IPS-18a (cell line): ENCODE measurements at regions not wholly inside any gene's neighbourhood (a gene's known extent, or its start where the extent isn't known, plus 50 kb on each side); places are given as distances from the start of the nearest gene placed in this dataset.

Source experiments
- H3K27ac ChIP-seq: one replicate; pipeline ENCODE4 v1.5.1; 2013; ENCODE audit warnings: low read length
- H3K27me3 ChIP-seq: one replicate; pipeline ENCODE4 v1.6.1; 2013; ENCODE audit warnings: mild to moderate bottlenecking, low read length; ENCODE audit not compliant: control insufficient read depth, insufficient read depth
- H3K36me3 ChIP-seq: one replicate; pipeline ENCODE4 v1.6.1; 2013; ENCODE audit warnings: low read depth, low read length; ENCODE audit not compliant: control insufficient read depth
- H3K4me1 ChIP-seq: one replicate; pipeline ENCODE4 v1.6.1; 2013; ENCODE audit warnings: low read depth, low read length; ENCODE audit not compliant: control insufficient read depth
- H3K4me3 ChIP-seq: one replicate; pipeline ENCODE4 v1.5.1; 2013; ENCODE audit warnings: low read length
- H3K9ac ChIP-seq: one replicate; pipeline ENCODE4 v1.6.1; 2013; ENCODE audit warnings: mild to moderate bottlenecking, low read length, moderate library complexity
- H3K9me3 ChIP-seq: one replicate; pipeline ENCODE4 v1.6.1; 2013; ENCODE audit warnings: low read depth, low read length; ENCODE audit not compliant: control insufficient read depth

- Histone ChIP-seq H3K27ac (no peak overlapping the region), H3K9ac (no peak overlapping the region), H3K9me3 (no peaks in the 10 kb centered on the region), H3K36me3 (no peaks in the 10 kb centered on the region), H3K27me3 (no peaks in the 10 kb centered on the region), H3K4me3 (no peak overlapping the region), H3K4me1 (no peaks in the 10 kb centered on the region)
Measured at GRCh38 chr7:4399121-4399520, 283.0 kb upstream of the FOXK1 start.

GRCh38 chr7:4399596-4399995, 282.5 kb upstream of the FOXK1 start:
- Histone ChIP-seq H3K9me3 (no peaks in the 10 kb centered on the region), H3K27ac (no peak overlapping the region), H3K9ac (no peak overlapping the region), H3K36me3 (no peaks in the 10 kb centered on the region), H3K4me1 (no peaks in the 10 kb centered on the region), H3K4me3 (no peak overlapping the region), H3K27me3 (no peaks in the 10 kb centered on the region)

- H3K27me3 ChIP-seq = no peaks in the 10 kb centered on the region
- H3K4me1 ChIP-seq = no peaks in the 10 kb centered on the region
- H3K9me3 ChIP-seq = no peaks in the 10 kb centered on the region
- H3K36me3 ChIP-seq = no peaks in the 10 kb centered on the region
- no peak overlapping the region for H3K4me3 ChIP-seq
- no peak overlapping the region for H3K27ac ChIP-seq
- no peak overlapping the region for H3K9ac ChIP-seq
Measured at GRCh38 chr7:4406288-4407058, 275.6 kb upstream of the FOXK1 start.

- Histone ChIP-seq H3K27me3 (no peaks in the 10 kb centered on the region), H3K9ac (no peak overlapping the region), H3K4me1 (no peaks in the 10 kb centered on the region), H3K27ac (no peak overlapping the region), H3K36me3 (no peaks in the 10 kb centered on the region), H3K9me3 (no peaks in the 10 kb centered on the region), H3K4me3 (no peak overlapping the region)
Measured at GRCh38 chr7:4409946-4410345, 272.1 kb upstream of the FOXK1 start.

- Histone ChIP-seq H3K9me3 (peaks cover 10% of the 10 kb centered on the region), H3K27ac (no peak overlapping the region), H3K4me3 (no peak overlapping the region)
Measured at GRCh38 chr7:4416396-4417056, 265.6 kb upstream of the FOXK1 start.

GRCh38 chr7:4428526-4428925, 253.6 kb upstream of the FOXK1 start:
- no peak overlapping the region for H3K4me3 ChIP-seq
- no peak overlapping the region for H3K27ac ChIP-seq
- no peaks in the 10 kb centered on the region for H3K27me3 ChIP-seq
- H3K36me3 ChIP-seq = no peaks in the 10 kb centered on the region
- no peaks in the 10 kb centered on the region for H3K4me1 ChIP-seq
- peaks cover 11% of the 10 kb centered on the region for H3K9me3 ChIP-seq
- H3K9ac ChIP-seq = no peak overlapping the region

More at GRCh38 chr7:4416396-4417056, 265.6 kb upstream of the FOXK1 start:
- Histone ChIP-seq H3K36me3 (no peaks in the 10 kb centered on the region), H3K9ac (no peak overlapping the region), H3K4me1 (no peaks in the 10 kb centered on the region), H3K27me3 (no peaks in the 10 kb centered on the region)

- Histone ChIP-seq H3K4me1 (no peaks in the 10 kb centered on the region), H3K4me3 (no peak overlapping the region), H3K27me3 (no peaks in the 10 kb centered on the region), H3K9ac (no peak overlapping the region), H3K36me3 (no peaks in the 10 kb centered on the region), H3K27ac (no peak overlapping the region), H3K9me3 (peaks cover 11% of the 10 kb centered on the region)
Measured at GRCh38 chr7:4430227-4430626, 251.9 kb upstream of the FOXK1 start.

GRCh38 chr7:4434306-4434705, 247.8 kb upstream of the FOXK1 start:
- Histone ChIP-seq H3K36me3 (no peaks in the 10 kb centered on the region), H3K9ac (no peak overlapping the region), H3K4me3 (no peak overlapping the region), H3K27ac (no peak overlapping the region), H3K9me3 (peaks cover 10% of the 10 kb centered on the region), H3K4me1 (no peaks in the 10 kb centered on the region), H3K27me3 (no peaks in the 10 kb centered on the region)

- Histone ChIP-seq H3K27ac (no peak overlapping the region), H3K27me3 (no peaks in the 10 kb centered on the region), H3K9me3 (no peaks in the 10 kb centered on the region), H3K4me3 (no peak overlapping the region), H3K4me1 (no peaks in the 10 kb centered on the region), H3K36me3 (no peaks in the 10 kb centered on the region), H3K9ac (no peak overlapping the region)
Measured at GRCh38 chr7:4436361-4436895, 245.7 kb upstream of the FOXK1 start.

- Histone ChIP-seq H3K9me3 (no peaks in the 10 kb centered on the region), H3K9ac (no peak overlapping the region), H3K4me3 (no peak overlapping the region), H3K4me1 (no peaks in the 10 kb centered on the region), H3K27ac (no peak overlapping the region), H3K27me3 (no peaks in the 10 kb centered on the region), H3K36me3 (no peaks in the 10 kb centered on the region)
Measured at GRCh38 chr7:4436936-4437335, 245.2 kb upstream of the FOXK1 start.

- Histone ChIP-seq H3K27me3 (no peaks in the 10 kb centered on the region), H3K36me3 (no peaks in the 10 kb centered on the region), H3K27ac (no peak overlapping the region)
Measured at GRCh38 chr7:4437916-4438315, 244.2 kb upstream of the FOXK1 start.

More at GRCh38 chr7:4437916-4438315, 244.2 kb upstream of the FOXK1 start:
- Histone ChIP-seq H3K9ac (no peak overlapping the region), H3K4me1 (no peaks in the 10 kb centered on the region), H3K4me3 (no peak overlapping the region), H3K9me3 (no peaks in the 10 kb centered on the region)
